Fibroblast of lung (primary cell): ENCODE measurements at regions not wholly inside any gene's neighbourhood (a gene's known extent, or its start where the extent isn't known, plus 50 kb on each side); places are given as distances from the start of the nearest gene placed in this dataset.

Source experiments
- CTCF ChIP-seq, 2 donors: IDR thresholded peaks in 1 of 2; conservative IDR thresholded peaks in 1 of 2; 1 replicate in 1 of 2; 2 replicates in 1 of 2; pipeline ENCODE4 v1.5.1; 2011 to 2012; ENCODE audit warnings: low read length in 2 of 2, control low read depth in 1 of 2, inconsistent platforms in 1 of 2, low read depth in 1 of 2, mild to moderate bottlenecking in 1 of 2
- EZH2 ChIP-seq: IDR thresholded peaks from 2 replicates; pipeline ENCODE4 v1.5.1; 2012; ENCODE audit warnings: low read length, control low read depth, mild to moderate bottlenecking; ENCODE audit errors: missing control alignments

- TF ChIP-seq CTCF (conservative IDR thresholded peaks at IDR 0.05 in 1 of 2, IDR thresholded peaks at IDR 0.05 in 1 of 2; ENCODE audit: low read depth in 1 of 2, low read length in 2 of 2) (no peak), EZH2 (no peak)
Observed at GRCh38 chr18:6627645-6628044, 101.9 kb upstream of the ARHGAP28 start.
